GM10248 (cell line): ENCODE measurements at regions not wholly inside any gene's neighbourhood (a gene's known extent, or its start where the extent isn't known, plus 50 kb on each side); places are given as distances from the start of the nearest gene placed in this dataset.
A peak's percentile ranks its signal among the peaks of the same experiment; 100 is the strongest.
"Not testable (repeated sequence)": the region's sequence is repeated elsewhere in the genome, so short reads cannot be mapped to it uniquely, and the experiment has no call there.

Experiments used
- CTCF ChIA-PET: fragments of 300-600 bp; sonication (Branson Sonifier 250); formaldehyde crosslinking; extraction: SDS; loops from one replicate; lab custom pipeline; 2021; ENCODE audit warnings: antibody characterized with exemption; lab: Yijun Ruan, JAX
- POLR2A ChIA-PET: fragments of 350-650 bp; sonication (Branson Sonifier 250); formaldehyde crosslinking; extraction: SDS; loops from one replicate; lab custom pipeline; 2020; ENCODE audit warnings: antibody characterized with exemption; lab: Yijun Ruan, JAX
- DNase-seq: peaks from one replicate; pipeline ENCODE4 v3.0.0; 2012; ENCODE audit errors: extremely low spot score
- CTCF ChIP-seq: IDR thresholded peaks from 2 replicates; pipeline ENCODE4 v1.5.1; 2012; ENCODE audit warnings: mild to moderate bottlenecking, low read depth; ENCODE audit errors: extremely low read depth, missing control alignments, control extremely low read depth

GRCh38 chr9:126068534-126069230 is 257.9 kb upstream of the MVB12B start:
- ChIA-PET POLR2A (no interaction called here), CTCF (interaction anchor here (0.8 to 1.6 kb wide), 2 partner anchors 14 to 19 kb away, joined by 3 read pairs; no protein-coding TSS in a partner anchor)
- no peak for TF ChIP-seq CTCF
- DNase-seq: no peak

GRCh38 chr9:126069400-126069955 is 257.2 kb upstream of the MVB12B start:
- DNase-seq: no peak
- peak; percentile 34 for TF ChIP-seq CTCF
- ChIA-PET CTCF (interaction anchor here (0.8 to 0.9 kb wide), 2 partner anchors 15 to 16 kb away, joined by 3 read pairs; no protein-coding TSS in a partner anchor), POLR2A (no interaction called here)

- ChIA-PET CTCF (interaction anchor here (0.9 kb wide), 1 partner anchor 17 kb away, joined by 3 read pairs; no protein-coding TSS in a partner anchor), POLR2A (interaction anchor here (0.6 kb wide), 1 partner anchor 146 kb away, joined by 3 read pairs; no protein-coding TSS in a partner anchor)
- no peak for DNase-seq
- TF ChIP-seq CTCF: no peak
Measured at GRCh38 chr9:126070058-126070655, 256.5 kb upstream of the MVB12B start.

- no peak for DNase-seq
- ChIA-PET CTCF (no interaction called here), POLR2A (no interaction called here)
- TF ChIP-seq CTCF: no peak
Measured at GRCh38 chr9:126071076-126071750, 255.4 kb upstream of the MVB12B start.

GRCh38 chr9:126077656-126078055 is 249.0 kb upstream of the MVB12B start:
- DNase-seq, CTCF ChIA-PET, POLR2A ChIA-PET: not testable (repeated sequence)

- DNase-seq: no peak
- no peak for TF ChIP-seq CTCF
- POLR2A ChIA-PET: no interaction called here
- CTCF ChIA-PET: no interaction called here
Measured at GRCh38 chr9:126080641-126081040, 246.0 kb upstream of the MVB12B start.
